ENCODE measurements at regions not wholly inside any gene's neighbourhood (a gene's known extent, or its start where the extent isn't known, plus 50 kb on each side); places are given as distances from the start of the nearest gene placed in this dataset.
A peak's percentile ranks its signal among the peaks of the same experiment; 100 is the strongest.

DNA sequence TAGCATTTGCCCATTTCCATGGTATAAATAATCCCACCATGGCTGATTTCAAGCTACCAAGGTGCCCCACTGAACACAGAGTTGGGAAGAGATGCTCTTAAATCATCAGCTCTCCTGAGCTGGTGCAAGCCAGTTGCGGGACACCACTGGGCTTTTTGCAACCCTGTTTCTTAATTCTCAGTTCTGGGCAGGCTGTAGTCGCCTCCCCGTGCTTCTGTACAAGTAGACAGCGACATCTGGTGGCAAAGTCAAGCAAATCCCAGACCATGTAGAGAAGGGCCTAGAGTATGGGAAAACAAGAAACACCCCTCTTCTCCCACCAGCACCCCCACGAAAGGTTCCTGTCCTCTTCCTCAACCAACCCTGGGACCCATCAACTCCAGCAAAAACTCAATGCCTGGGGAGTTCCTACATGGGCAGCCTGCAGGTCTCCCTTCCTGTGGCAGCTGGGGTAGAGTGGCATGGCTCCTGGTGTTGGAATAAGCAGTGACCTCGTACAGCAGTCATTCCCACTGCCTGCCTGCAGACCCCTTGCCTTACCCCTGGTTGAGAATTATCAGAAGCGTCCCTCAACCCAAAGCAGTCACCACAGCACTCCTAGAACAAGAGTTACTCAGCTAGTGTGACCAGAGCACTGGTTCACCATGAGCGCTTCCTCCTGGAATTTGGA lies 68.4 kb downstream of the IGLL5 start:
- TF ChIP-seq, protein P1, sequence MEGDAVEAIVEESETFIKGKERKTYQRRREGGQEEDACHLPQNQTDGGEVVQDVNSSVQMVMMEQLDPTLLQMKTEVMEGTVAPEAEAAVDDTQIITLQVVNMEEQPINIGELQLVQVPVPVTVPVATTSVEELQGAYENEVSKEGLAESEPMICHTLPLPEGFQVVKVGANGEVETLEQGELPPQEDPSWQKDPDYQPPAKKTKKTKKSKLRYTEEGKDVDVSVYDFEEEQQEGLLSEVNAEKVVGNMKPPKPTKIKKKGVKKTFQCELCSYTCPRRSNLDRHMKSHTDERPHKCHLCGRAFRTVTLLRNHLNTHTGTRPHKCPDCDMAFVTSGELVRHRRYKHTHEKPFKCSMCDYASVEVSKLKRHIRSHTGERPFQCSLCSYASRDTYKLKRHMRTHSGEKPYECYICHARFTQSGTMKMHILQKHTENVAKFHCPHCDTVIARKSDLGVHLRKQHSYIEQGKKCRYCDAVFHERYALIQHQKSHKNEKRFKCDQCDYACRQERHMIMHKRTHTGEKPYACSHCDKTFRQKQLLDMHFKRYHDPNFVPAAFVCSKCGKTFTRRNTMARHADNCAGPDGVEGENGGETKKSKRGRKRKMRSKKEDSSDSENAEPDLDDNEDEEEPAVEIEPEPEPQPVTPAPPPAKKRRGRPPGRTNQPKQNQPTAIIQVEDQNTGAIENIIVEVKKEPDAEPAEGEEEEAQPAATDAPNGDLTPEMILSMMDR (IDR thresholded peaks at IDR 0.05; ENCODE audit: extremely low read depth, low read depth, low read length), result peak; percentile 85
- no peaks in the 10 kb centered on the region for H4K20me1 ChIP-seq (ENCODE audit: insufficient read depth, low read length)
- H3K4me2 ChIP-seq (ENCODE audit: insufficient read depth, low read length), result no peak overlapping the region
- H3K27ac ChIP-seq (ENCODE audit: low read depth, low read length), result no peak overlapping the region
- H3K9me3 ChIP-seq (ENCODE audit: low read depth, low read length), result no peaks in the 10 kb centered on the region
- H3K4me1 ChIP-seq (ENCODE audit: insufficient read depth, low read length), result no peaks in the 10 kb centered on the region
- H2AFZ ChIP-seq (ENCODE audit: low read length), result no peak overlapping the region
- peaks cover 19% of the 10 kb centered on the region for H3K27me3 ChIP-seq (ENCODE audit: insufficient read depth, low read length)
- no peaks in the 10 kb centered on the region for H3K36me3 ChIP-seq (ENCODE audit: insufficient read depth, low read length)
- H3K4me3 ChIP-seq (ENCODE audit: insufficient read depth, low read length), result no peak overlapping the region
- H3K79me2 ChIP-seq (ENCODE audit: insufficient read depth, low read length), result no peaks in the 10 kb centered on the region
- peak; percentile 66 for DNase-seq (ENCODE audit: insufficient read length, low spot score, missing footprints)

- peak; percentile 29 for DNase-seq (ENCODE audit: insufficient read length, low spot score, missing footprints)
- no peaks in the 10 kb centered on the region for H3K79me2 ChIP-seq (ENCODE audit: insufficient read depth, low read length)
- H3K9me3 ChIP-seq (ENCODE audit: low read depth, low read length), result no peaks in the 10 kb centered on the region
- H3K4me2 ChIP-seq (ENCODE audit: insufficient read depth, low read length), result no peak overlapping the region
- H3K4me3 ChIP-seq (ENCODE audit: insufficient read depth, low read length), result no peak overlapping the region
- TF ChIP-seq, protein P1 (IDR thresholded peaks at IDR 0.05; ENCODE audit: extremely low read depth, low read depth, low read length), result no peak
- H3K27ac ChIP-seq (ENCODE audit: low read depth, low read length), result no peak overlapping the region
- H4K20me1 ChIP-seq (ENCODE audit: insufficient read depth, low read length), result no peaks in the 10 kb centered on the region
- peaks cover 19% of the 10 kb centered on the region for H3K27me3 ChIP-seq (ENCODE audit: insufficient read depth, low read length)
- H3K36me3 ChIP-seq (ENCODE audit: insufficient read depth, low read length), result no peaks in the 10 kb centered on the region
- H2AFZ ChIP-seq (ENCODE audit: low read length), result no peak overlapping the region
- H3K4me1 ChIP-seq (ENCODE audit: insufficient read depth, low read length), result no peaks in the 10 kb centered on the region
Observed at GRCh38 chr22:22957090-22957489, 69.5 kb downstream of the IGLL5 start.

GRCh38 chr22:22958621-22959020 lies 71.0 kb downstream of the IGLL5 start:
- no peak overlapping the region for H2AFZ ChIP-seq (ENCODE audit: low read length)
- no peaks in the 10 kb centered on the region for H3K36me3 ChIP-seq (ENCODE audit: insufficient read depth, low read length)
- H3K4me2 ChIP-seq (ENCODE audit: insufficient read depth, low read length), result no peak overlapping the region
- no peaks in the 10 kb centered on the region for H4K20me1 ChIP-seq (ENCODE audit: insufficient read depth, low read length)
- H3K79me2 ChIP-seq (ENCODE audit: insufficient read depth, low read length), result no peaks in the 10 kb centered on the region
- TF ChIP-seq, protein P1 (IDR thresholded peaks at IDR 0.05; ENCODE audit: extremely low read depth, low read depth, low read length), result no peak
- H3K27me3 ChIP-seq (ENCODE audit: insufficient read depth, low read length), result peaks cover 11% of the 10 kb centered on the region
- H3K9me3 ChIP-seq (ENCODE audit: low read depth, low read length), result no peaks in the 10 kb centered on the region
- DNase-seq (ENCODE audit: insufficient read length, low spot score, missing footprints), result no peak
- no peak overlapping the region for H3K4me3 ChIP-seq (ENCODE audit: insufficient read depth, low read length)
- no peak overlapping the region for H3K27ac ChIP-seq (ENCODE audit: low read depth, low read length)
- H3K4me1 ChIP-seq (ENCODE audit: insufficient read depth, low read length), result no peaks in the 10 kb centered on the region

DNA sequence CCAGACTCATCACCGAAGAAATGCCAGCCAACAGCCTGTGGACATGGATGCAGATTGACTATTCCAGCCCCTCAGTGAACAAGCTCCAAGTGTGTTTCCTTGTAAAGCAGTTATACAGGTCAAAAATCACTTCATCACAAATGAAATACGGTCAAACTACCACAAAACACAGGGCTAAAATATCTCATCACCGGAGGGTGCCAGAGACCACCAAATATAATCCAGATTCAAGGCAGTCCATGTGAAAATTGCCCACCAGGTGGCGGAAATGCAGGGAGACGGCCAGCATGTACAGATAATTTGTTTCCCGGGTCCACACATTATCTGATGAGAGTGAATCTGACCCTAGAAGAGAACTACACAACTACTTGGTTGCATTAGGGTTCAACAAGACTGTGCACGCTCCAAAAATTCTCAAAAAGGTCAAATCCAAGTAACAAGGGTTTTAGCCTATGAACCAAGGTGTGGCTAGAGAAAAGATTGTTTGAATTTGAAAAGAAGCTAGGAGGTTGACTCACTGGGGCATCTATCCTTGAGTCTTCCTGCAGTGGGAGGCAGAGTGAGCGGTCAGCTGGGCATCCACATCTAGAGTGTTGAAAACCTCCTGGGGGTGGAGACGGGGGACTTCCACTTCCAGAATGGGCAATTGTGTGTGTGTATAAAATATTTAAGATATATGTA lies 71.7 kb downstream of the IGLL5 start:
- H3K4me1 ChIP-seq (ENCODE audit: insufficient read depth, low read length), result no peaks in the 10 kb centered on the region
- no peak overlapping the region for H3K4me3 ChIP-seq (ENCODE audit: insufficient read depth, low read length)
- peak overlapping the region; percentile 41 for H2AFZ ChIP-seq (ENCODE audit: low read length)
- no peak overlapping the region for H3K27ac ChIP-seq (ENCODE audit: low read depth, low read length)
- H3K27me3 ChIP-seq (ENCODE audit: insufficient read depth, low read length), result peaks cover 5% of the 10 kb centered on the region
- no peak overlapping the region for H3K4me2 ChIP-seq (ENCODE audit: insufficient read depth, low read length)
- H4K20me1 ChIP-seq (ENCODE audit: insufficient read depth, low read length), result no peaks in the 10 kb centered on the region
- H3K36me3 ChIP-seq (ENCODE audit: insufficient read depth, low read length), result no peaks in the 10 kb centered on the region
- H3K9me3 ChIP-seq (ENCODE audit: low read depth, low read length), result no peaks in the 10 kb centered on the region
- H3K79me2 ChIP-seq (ENCODE audit: insufficient read depth, low read length), result no peaks in the 10 kb centered on the region
- TF ChIP-seq, protein P1 (IDR thresholded peaks at IDR 0.05; ENCODE audit: extremely low read depth, low read depth, low read length), result peak; percentile 99
- DNase-seq (ENCODE audit: insufficient read length, low spot score, missing footprints), result peak; percentile 13

Data from osteoblast (primary cell).